ENCODE measurements at regions not wholly inside any gene's neighbourhood (a gene's known extent, or its start where the extent isn't known, plus 50 kb on each side); places are given as distances from the start of the nearest gene placed in this dataset.

GRCh38 chr1:201764579-201764978, 64.4 kb upstream of the IPO9 start:
- TF ChIP-seq CTCF (conservative IDR thresholded peaks at IDR 0.05) (no peak), ZFX (IDR thresholded peaks at IDR 0.05) (no peak)

Data from C4-2B (cell line).